GM19372 (cell line): ENCODE measurements at regions not wholly inside any gene's neighbourhood (a gene's known extent, or its start where the extent isn't known, plus 50 kb on each side); places are given as distances from the start of the nearest gene placed in this dataset.
A peak's percentile ranks its signal among the peaks of the same experiment; 100 is the strongest.

Experiments
- ATAC-seq: cut with Tn5 transposase; IDR thresholded peaks from one replicate; pipeline ENCODE4 v1.9.1; 2021; ENCODE audit warnings: mild to moderate bottlenecking, low read depth, moderate library complexity; ENCODE audit not compliant: unreplicated experiment

- ATAC-seq, result no peak
Measured at GRCh38 chr3:124559846-124560574, 170.2 kb upstream of the UMPS start.

- ATAC-seq, result no peak
Measured at GRCh38 chr3:124560666-124561215, 169.5 kb upstream of the UMPS start.

GRCh38 chr3:124562769-124563168 is 167.5 kb upstream of the UMPS start:
- ATAC-seq, result no peak

GRCh38 chr3:124563376-124563775 is 166.9 kb upstream of the UMPS start:
- ATAC-seq, result no peak

GRCh38 chr3:124565013-124565412 is 165.2 kb upstream of the UMPS start:
- ATAC-seq, result no peak

GRCh38 chr3:124565551-124565950 is 164.7 kb upstream of the UMPS start:
- no peak for ATAC-seq

GRCh38 chr3:124566701-124567100 is 163.6 kb upstream of the UMPS start:
- ATAC-seq, result no peak

- no peak for ATAC-seq
Measured at GRCh38 chr3:124567179-124567578, 163.1 kb upstream of the UMPS start.

- no peak for ATAC-seq
Measured at GRCh38 chr3:124569761-124570160, 160.5 kb upstream of the UMPS start.

GRCh38 chr3:124570232-124570631 is 160.0 kb upstream of the UMPS start:
- no peak for ATAC-seq

GRCh38 chr3:124572851-124573405 is 157.3 kb upstream of the UMPS start:
- no peak for ATAC-seq

- no peak for ATAC-seq
Measured at GRCh38 chr3:124574012-124574411, 156.2 kb upstream of the UMPS start.

DNA sequence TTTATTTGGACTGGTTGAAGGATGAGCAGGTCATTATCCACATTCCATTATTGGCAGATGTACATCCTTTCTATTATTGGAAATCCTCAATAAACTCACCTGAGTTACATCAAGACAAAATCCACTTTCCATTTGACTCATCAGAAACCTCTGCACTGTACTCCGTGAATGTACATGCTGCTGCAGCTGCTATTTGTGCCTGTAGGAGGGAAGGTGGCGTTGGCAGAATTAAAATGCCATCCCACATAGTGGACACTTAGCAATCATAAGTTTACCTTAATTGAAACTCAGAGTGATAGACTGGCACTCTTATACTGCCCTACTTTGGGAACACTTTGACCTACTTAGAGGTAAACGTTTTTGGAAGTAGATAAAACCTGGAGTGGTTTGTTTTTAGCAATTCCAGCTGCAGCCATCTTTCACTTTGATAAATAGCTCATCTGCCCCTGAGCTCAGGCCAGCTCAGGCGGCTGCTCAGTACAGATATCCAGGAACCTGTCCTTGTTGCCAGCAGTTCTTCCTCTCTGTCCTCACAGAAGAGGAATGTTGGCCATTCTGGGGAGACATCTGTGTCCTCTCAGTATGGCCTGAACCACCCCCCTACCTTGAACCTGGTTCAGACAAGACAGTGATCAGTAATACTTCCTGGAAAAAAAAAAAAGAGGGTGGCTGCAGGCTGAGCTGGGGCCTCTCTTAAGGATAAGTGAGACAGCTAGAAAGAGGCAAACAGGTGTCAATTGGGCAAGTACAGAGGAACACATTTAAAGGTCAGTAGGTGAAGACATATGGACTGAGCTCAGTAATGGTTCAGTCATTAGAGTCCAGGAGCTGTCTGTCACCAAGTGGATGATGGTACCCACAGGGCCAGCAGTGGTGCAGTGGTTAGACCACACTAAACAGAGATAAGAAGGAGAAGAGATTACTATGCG is 153.4 kb upstream of the UMPS start:
- ATAC-seq, result no peak

GRCh38 chr3:124577494-124578167 is 152.6 kb upstream of the UMPS start:
- ATAC-seq, result peak; percentile 67

- ATAC-seq, result no peak
Measured at GRCh38 chr3:124579641-124580040, 150.6 kb upstream of the UMPS start.

DNA sequence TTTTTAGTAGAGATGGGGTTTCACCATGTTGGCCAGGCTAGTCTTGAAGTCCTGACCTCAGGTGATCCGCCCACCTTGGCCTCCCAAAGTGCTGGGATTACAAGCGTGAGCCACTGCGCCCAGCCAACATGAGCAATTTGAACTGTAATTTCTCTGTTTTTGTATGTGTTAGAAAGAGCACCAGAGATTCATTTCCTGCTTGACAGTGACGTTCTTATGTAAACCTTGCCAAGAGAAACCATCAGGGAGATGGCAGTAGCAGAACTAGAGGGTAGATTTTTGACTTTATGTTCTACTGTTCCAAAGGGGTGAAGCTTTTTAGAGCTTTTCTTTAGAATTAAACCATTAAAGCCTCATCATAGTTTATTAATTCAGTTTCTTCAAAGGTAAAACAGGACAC is 148.1 kb upstream of the UMPS start:
- ATAC-seq, result no peak

DNA sequence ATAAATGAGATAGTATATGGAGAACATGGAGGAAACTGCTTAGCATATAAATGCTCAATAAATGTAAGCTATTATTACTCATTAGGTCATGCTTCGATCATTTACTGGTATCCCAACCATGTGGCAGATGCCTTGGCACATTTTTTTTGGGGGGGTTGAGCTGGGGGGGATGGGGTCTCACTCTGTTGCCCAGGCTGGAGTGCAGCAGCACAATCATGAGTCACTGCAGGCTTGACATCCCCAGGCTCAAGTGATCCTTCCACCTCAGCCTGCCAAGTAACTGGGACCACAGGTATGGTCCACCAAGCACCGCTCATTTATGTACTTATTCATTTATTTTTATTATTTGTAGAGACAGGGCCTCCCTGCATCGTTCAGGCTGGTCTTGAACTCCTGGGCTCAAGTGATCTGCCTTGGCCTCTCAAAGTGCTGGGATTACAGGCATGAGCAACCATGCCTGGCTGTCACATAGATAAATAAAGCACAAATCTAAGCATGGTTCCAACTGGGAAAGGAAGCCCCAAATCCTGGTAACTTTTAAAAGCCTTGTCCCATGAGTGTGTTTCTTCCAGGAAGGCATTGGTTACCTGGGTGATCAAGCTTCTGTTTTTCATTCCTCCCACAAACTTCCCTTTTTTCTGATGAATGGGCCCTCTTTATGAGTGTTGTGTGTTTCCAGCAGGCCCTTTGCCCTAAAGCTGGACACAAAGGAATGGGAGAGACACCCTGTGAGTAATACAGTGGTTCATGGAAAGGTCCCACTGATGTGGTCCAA is 147.4 kb upstream of the UMPS start:
- no peak for ATAC-seq

DNA sequence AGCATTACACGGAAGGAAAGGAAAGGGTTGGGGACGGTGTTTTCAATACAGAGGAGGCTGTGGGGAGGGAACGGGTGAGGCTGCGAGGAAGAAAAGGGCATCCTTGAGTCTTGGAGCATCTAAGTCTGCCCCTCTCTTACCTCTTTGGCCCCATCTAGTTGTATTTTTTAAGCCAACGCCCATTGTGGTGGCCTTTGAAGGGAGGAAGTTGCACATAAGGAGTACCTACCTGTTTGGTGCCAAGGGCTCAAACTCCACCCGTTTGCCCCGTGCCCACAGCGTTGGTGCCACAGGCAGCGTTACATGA is 146.1 kb upstream of the UMPS start:
- no peak for ATAC-seq

GRCh38 chr3:124584552-124585391 is 145.5 kb upstream of the UMPS start:
- no peak for ATAC-seq
